BJ (cell line): ENCODE measurements at regions not wholly inside any gene's neighbourhood (a gene's known extent, or its start where the extent isn't known, plus 50 kb on each side); places are given as distances from the start of the nearest gene placed in this dataset.

Experiments
- CTCF ChIA-PET: fragments of 350-600 bp; formaldehyde crosslinking; extraction: SDS; loops from one replicate; lab custom pipeline; 2021; ENCODE audit warnings: antibody characterized with exemption, inconsistent platforms; lab: Yijun Ruan, JAX
- POLR2A ChIA-PET: fragments of 300-600 bp; sonication (Branson Sonifier 250); formaldehyde crosslinking; extraction: SDS; loops from one replicate; lab custom pipeline; 2021; ENCODE audit warnings: antibody characterized with exemption; lab: Charles Lee
- DNase-seq: peaks from one replicate; pipeline ENCODE4 v3.0.0-alpha.2; 2011; ENCODE audit warnings: low read depth
- H3K27me3 ChIP-seq: 2 replicates; pipeline ENCODE4 v1.6.0; 2011; ENCODE audit warnings: low read length; ENCODE audit not compliant: control insufficient read depth, insufficient read depth
- H3K36me3 ChIP-seq: 2 replicates; pipeline ENCODE4 v1.5.1; 2011; ENCODE audit warnings: low read length; ENCODE audit not compliant: control insufficient read depth, insufficient read depth
- H3K4me3 ChIP-seq: 2 replicates; pipeline ENCODE4 v1.5.1; 2011; ENCODE audit warnings: low read depth, mild to moderate bottlenecking, control low read depth, low read length
- CTCF ChIP-seq: IDR thresholded peaks from 2 replicates; pipeline ENCODE4 v1.5.1; 2011; ENCODE audit warnings: low read depth, mild to moderate bottlenecking, control low read depth, inconsistent platforms, low read length, moderate library complexity; ENCODE audit not compliant: insufficient read depth

- ChIA-PET POLR2A (no interaction called here), CTCF (interaction anchor here (1.0 to 2.0 kb wide), 2 partner anchors 21 to 934 kb away, joined by 3 to 5 read pairs; no protein-coding TSS in a partner anchor)
- Histone ChIP-seq H3K36me3 (no peaks in the 10 kb centered on the region), H3K27me3 (no peaks in the 10 kb centered on the region), H3K4me3 (no peak overlapping the region)
- TF ChIP-seq CTCF, result no peak
- DNase-seq, result no peak
Observed at GRCh38 chr3:71896751-71897150, 111.8 kb upstream of the PROK2 start.

GRCh38 chr3:71893702-71894479 is 108.9 kb upstream of the PROK2 start:
- peaks cover 1% of the 10 kb centered on the region; the same call in 1 of the 2 replicates for H3K27me3 ChIP-seq
- no peak for TF ChIP-seq CTCF
- no peaks in the 10 kb centered on the region for H3K36me3 ChIP-seq
- ChIA-PET POLR2A (no interaction called here), CTCF (interaction anchor here (1.1 to 1.3 kb wide), 2 partner anchors 68 to 164 kb away, joined by 3 to 5 read pairs; no protein-coding TSS in a partner anchor)
- H3K4me3 ChIP-seq, result no peak overlapping the region
- no peak for DNase-seq

GRCh38 chr3:71893122-71893521 is 108.2 kb upstream of the PROK2 start:
- no peak for DNase-seq
- Histone ChIP-seq H3K27me3 (peaks cover 2% of the 10 kb centered on the region; the same call in 1 of the 2 replicates), H3K4me3 (no peak overlapping the region), H3K36me3 (no peaks in the 10 kb centered on the region)
- ChIA-PET CTCF (no interaction called here), POLR2A (no interaction called here)
- TF ChIP-seq CTCF, result no peak

GRCh38 chr3:71891483-71891882 is 106.5 kb upstream of the PROK2 start:
- TF ChIP-seq CTCF, result no peak
- DNase-seq, result no peak
- Histone ChIP-seq H3K36me3 (no peaks in the 10 kb centered on the region), H3K27me3 (peaks cover 2% of the 10 kb centered on the region; the same call in 1 of the 2 replicates), H3K4me3 (no peak overlapping the region)
- POLR2A ChIA-PET, result no interaction called here
- CTCF ChIA-PET, result interaction anchor here (0.6 to 1.7 kb wide), 3 partner anchors 16 to 1924 kb away, joined by 3 to 6 read pairs (median 3); no protein-coding TSS in a partner anchor

- no peak for TF ChIP-seq CTCF
- ChIA-PET CTCF (interaction anchor here (0.7 to 1.5 kb wide), 2 partner anchors 376 to 620 kb away, joined by 3 to 5 read pairs; no protein-coding TSS in a partner anchor), POLR2A (no interaction called here)
- peaks cover 2% of the 10 kb centered on the region; the same call in 1 of the 2 replicates for H3K27me3 ChIP-seq
- no peaks in the 10 kb centered on the region for H3K36me3 ChIP-seq
- no peak for DNase-seq
- no peak overlapping the region for H3K4me3 ChIP-seq
Observed at GRCh38 chr3:71890356-71890931, 105.5 kb upstream of the PROK2 start.
